NT2/D1 (cell line): ENCODE measurements at regions not wholly inside any gene's neighbourhood (a gene's known extent, or its start where the extent isn't known, plus 50 kb on each side); places are given as distances from the start of the nearest gene placed in this dataset.

Experiments
- YY1 ChIP-seq: IDR thresholded peaks from 2 replicates; pipeline ENCODE4 v1.6.1; 2011; ENCODE audit not compliant: insufficient read length, insufficient read depth
- ZNF274 ChIP-seq: IDR thresholded peaks from 2 replicates; pipeline ENCODE4 v1.6.1; 2011; ENCODE audit warnings: mild to moderate bottlenecking, low read depth, low read length

GRCh38 chr4:166222271-166222670, 349.2 kb downstream of the TLL1 start:
- no peak for TF ChIP-seq ZNF274
- no peak for TF ChIP-seq YY1
